Type B pancreatic cell (in vitro differentiated cells): ENCODE measurements at regions not wholly inside any gene's neighbourhood (a gene's known extent, or its start where the extent isn't known, plus 50 kb on each side); places are given as distances from the start of the nearest gene placed in this dataset.
"Not testable (repeated sequence)": the region's sequence is repeated elsewhere in the genome, so short reads cannot be mapped to it uniquely, and the experiment has no call there.

Experiments
- DNase-seq: peaks from one replicate; pipeline ENCODE4 v3.0.0; 2021; ENCODE audit warnings: mixed read lengths; ENCODE audit not compliant: unreplicated experiment; ENCODE audit errors: extremely low spot score
- H3K27ac Mint-ChIP-seq: 2 replicates; pipeline ENCODE4 v1.8.0; 2021; ENCODE audit warnings: mild to moderate bottlenecking, mixed read lengths
- H3K27me3 Mint-ChIP-seq: 2 replicates; pipeline ENCODE4 v1.8.0; 2021; ENCODE audit warnings: mixed read lengths
- H3K36me3 Mint-ChIP-seq: 2 replicates; pipeline ENCODE4 v1.8.0; 2021; ENCODE audit warnings: mixed read lengths
- H3K4me1 Mint-ChIP-seq: one replicate; pipeline ENCODE4 v1.8.0; 2021; ENCODE audit warnings: mixed read lengths; ENCODE audit not compliant: unreplicated experiment
- H3K4me3 Mint-ChIP-seq: 2 replicates; pipeline ENCODE4 v1.8.0; 2021; ENCODE audit warnings: mild to moderate bottlenecking, mixed read lengths
- H3K9me3 Mint-ChIP-seq: 2 replicates; pipeline ENCODE4 v1.8.0; 2021; ENCODE audit warnings: mixed read lengths
- CTCF ChIP-seq: fragments of 200-600 bp; sonication (generic); conservative IDR thresholded peaks from 2 replicates; pipeline ENCODE4 v1.5.0; 2021; ENCODE audit warnings: antibody characterized with exemption, mild to moderate bottlenecking

- Mint-ChIP-seq H3K9me3 (peaks cover 3% of the 10 kb centered on the region), H3K27me3 (no peaks in the 10 kb centered on the region), H3K4me1 (no peaks in the 10 kb centered on the region), H3K4me3 (no peak overlapping the region), H3K36me3 (no peaks in the 10 kb centered on the region), H3K27ac (no peak overlapping the region)
- TF ChIP-seq CTCF = no peak
- no peak for DNase-seq
Observed at GRCh38 chr9:30060976-30061375, 2323.5 kb upstream of the ACO1 start.

GRCh38 chr9:30065888-30066287, 2318.6 kb upstream of the ACO1 start:
- H3K4me3 Mint-ChIP-seq = no peak overlapping the region
- peaks cover 3% of the 10 kb centered on the region for H3K9me3 Mint-ChIP-seq
- DNase-seq = no peak
- no peak overlapping the region for H3K27ac Mint-ChIP-seq
- TF ChIP-seq CTCF = peak; percentile 43
- no peaks in the 10 kb centered on the region for H3K4me1 Mint-ChIP-seq
- H3K36me3 Mint-ChIP-seq = no peaks in the 10 kb centered on the region
- no peaks in the 10 kb centered on the region for H3K27me3 Mint-ChIP-seq

- H3K4me1 Mint-ChIP-seq, H3K9me3 Mint-ChIP-seq, H3K27me3 Mint-ChIP-seq, H3K4me3 Mint-ChIP-seq, H3K36me3 Mint-ChIP-seq, DNase-seq, H3K27ac Mint-ChIP-seq: not testable (repeated sequence)
Observed at GRCh38 chr9:30069236-30069635, 2315.2 kb upstream of the ACO1 start.

- no peak for DNase-seq
- no peak for TF ChIP-seq CTCF
- H3K4me1 Mint-ChIP-seq = no peaks in the 10 kb centered on the region
- H3K36me3 Mint-ChIP-seq = no peaks in the 10 kb centered on the region
- H3K27me3 Mint-ChIP-seq = no peaks in the 10 kb centered on the region
- no peak overlapping the region for H3K27ac Mint-ChIP-seq
- H3K9me3 Mint-ChIP-seq = no peaks in the 10 kb centered on the region
- H3K4me3 Mint-ChIP-seq = no peak overlapping the region
Observed at GRCh38 chr9:30075022-30075421, 2309.4 kb upstream of the ACO1 start.

GRCh38 chr9:30075451-30076199, 2308.8 kb upstream of the ACO1 start:
- Mint-ChIP-seq H3K4me3 (no peak overlapping the region), H3K27ac (no peak overlapping the region), H3K4me1 (no peaks in the 10 kb centered on the region), H3K36me3 (no peaks in the 10 kb centered on the region), H3K27me3 (no peaks in the 10 kb centered on the region), H3K9me3 (no peaks in the 10 kb centered on the region)
- no peak for TF ChIP-seq CTCF
- no peak for DNase-seq

- Mint-ChIP-seq H3K4me3 (no peak overlapping the region), H3K27me3 (no peaks in the 10 kb centered on the region), H3K36me3 (no peaks in the 10 kb centered on the region), H3K4me1 (no peaks in the 10 kb centered on the region), H3K27ac (no peak overlapping the region), H3K9me3 (no peaks in the 10 kb centered on the region)
- no peak for TF ChIP-seq CTCF
- DNase-seq = no peak
Observed at GRCh38 chr9:30078195-30078594, 2306.2 kb upstream of the ACO1 start.
